ENCODE measurements at regions not wholly inside any gene's neighbourhood (a gene's known extent, or its start where the extent isn't known, plus 50 kb on each side); places are given as distances from the start of the nearest gene placed in this dataset.

GRCh38 chr5:18334949-18335348 lies 700.7 kb downstream of the TAF11L14 start (continued):
- TF ChIP-seq ZNF462 (CRISPR knock-in tag; IDR thresholded peaks at IDR 0.05) (no peak), EZH2 (IDR thresholded peaks at IDR 0.05; ENCODE audit: low read depth, unreplicated experiment) (no peak), STAT1 (IDR thresholded peaks at IDR 0.05; ENCODE audit: unreplicated experiment) (no peak), CREB1 (CRISPR knock-in tag; IDR thresholded peaks at IDR 0.05; ENCODE audit: low read depth) (no peak), ZNF114 (CRISPR knock-in tag; IDR thresholded peaks at IDR 0.05) (no peak), EZH2phosphoT487 (IDR thresholded peaks at IDR 0.05; ENCODE audit: unreplicated experiment) (no peak), CTCF (conservative IDR thresholded peaks at IDR 0.05; ENCODE audit: low read depth in 2 of 2) (no peak), JUNB (IDR thresholded peaks at IDR 0.05; ENCODE audit: unreplicated experiment) (no peak)
- TF ChIP-seq, protein P1, sequence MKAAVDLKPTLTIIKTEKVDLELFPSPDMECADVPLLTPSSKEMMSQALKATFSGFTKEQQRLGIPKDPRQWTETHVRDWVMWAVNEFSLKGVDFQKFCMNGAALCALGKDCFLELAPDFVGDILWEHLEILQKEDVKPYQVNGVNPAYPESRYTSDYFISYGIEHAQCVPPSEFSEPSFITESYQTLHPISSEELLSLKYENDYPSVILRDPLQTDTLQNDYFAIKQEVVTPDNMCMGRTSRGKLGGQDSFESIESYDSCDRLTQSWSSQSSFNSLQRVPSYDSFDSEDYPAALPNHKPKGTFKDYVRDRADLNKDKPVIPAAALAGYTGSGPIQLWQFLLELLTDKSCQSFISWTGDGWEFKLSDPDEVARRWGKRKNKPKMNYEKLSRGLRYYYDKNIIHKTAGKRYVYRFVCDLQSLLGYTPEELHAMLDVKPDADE (IDR thresholded peaks at IDR 0.05): no peak
